Lower lobe of right lung (tissue), 2 donors: ENCODE measurements at regions not wholly inside any gene's neighbourhood (a gene's known extent, or its start where the extent isn't known, plus 50 kb on each side); places are given as distances from the start of the nearest gene placed in this dataset.

ENCODE experiments used
- ATAC-seq, 2 donors: fragments of 200-7000 bp; cut with Tn5 transposase; one replicate each; pipeline ENCODE4 v1.9.1; 2020 to 2022; ENCODE audit warnings: mild to moderate bottlenecking in 2 of 2, moderate library complexity in 2 of 2
- DNase-seq: peaks from one replicate; pipeline ENCODE4 v3.0.0-alpha.2; 2020
- H3K27ac ChIP-seq: fragments of 200-600 bp; one replicate; pipeline ENCODE4 v1.8.0; 2022
- H3K27me3 ChIP-seq: fragments of 200-600 bp; one replicate; pipeline ENCODE4 v1.8.0; 2022; ENCODE audit warnings: low read depth
- H3K36me3 ChIP-seq: fragments of 200-600 bp; one replicate; pipeline ENCODE4 v1.8.0; 2022; ENCODE audit warnings: mild to moderate bottlenecking
- H3K4me1 ChIP-seq: fragments of 200-600 bp; one replicate; pipeline ENCODE4 v1.8.0; 2022
- H3K4me3 ChIP-seq: fragments of 200-600 bp; one replicate; pipeline ENCODE4 v1.8.0; 2022; ENCODE audit warnings: mild to moderate bottlenecking
- H3K9me3 ChIP-seq: fragments of 200-600 bp; one replicate; pipeline ENCODE4 v1.8.0; 2022
- CTCF ChIP-seq: fragments of 200-600 bp; IDR thresholded peaks from one replicate; pipeline ENCODE4 v1.8.0; 2022; ENCODE audit warnings: antibody characterized with exemption, mild to moderate bottlenecking
- intact Hi-C: fragments of 100-400 bp; cut with DNase I; formaldehyde crosslinking; loops from one replicate; pipeline ENCODE4 v1.11.0; 2022
- donor health status: DM: no; HTN: yes; CAD: no; lungs with severe emphysema.

GRCh38 chr16:65988024-65988595 is 378.4 kb upstream of the CDH5 start:
- no peak for DNase-seq
- H3K36me3 ChIP-seq = no peaks in the 10 kb centered on the region
- H3K4me3 ChIP-seq = no peak overlapping the region
- no peak overlapping the region for H3K27ac ChIP-seq
- ATAC-seq = no peak
- H3K27me3 ChIP-seq = no peaks in the 10 kb centered on the region
- intact Hi-C loops = no loop called here
- no peaks in the 10 kb centered on the region for H3K4me1 ChIP-seq
- no peaks in the 10 kb centered on the region for H3K9me3 ChIP-seq
- TF ChIP-seq CTCF = no peak

GRCh38 chr16:65984296-65984695 is 382.2 kb upstream of the CDH5 start:
- no peaks in the 10 kb centered on the region for H3K36me3 ChIP-seq
- no peak for DNase-seq
- no peak for TF ChIP-seq CTCF
- H3K27ac ChIP-seq = no peak overlapping the region
- H3K4me1 ChIP-seq = no peaks in the 10 kb centered on the region
- no peak overlapping the region for H3K4me3 ChIP-seq
- intact Hi-C loops = no loop called here
- no peaks in the 10 kb centered on the region for H3K9me3 ChIP-seq
- ATAC-seq = no peak
- H3K27me3 ChIP-seq = no peaks in the 10 kb centered on the region

GRCh38 chr16:65981057-65981456 is 385.4 kb upstream of the CDH5 start:
- no peaks in the 10 kb centered on the region for H3K4me1 ChIP-seq
- H3K27ac ChIP-seq = no peak overlapping the region
- no peak for TF ChIP-seq CTCF
- H3K36me3 ChIP-seq = no peaks in the 10 kb centered on the region
- ATAC-seq (no peak), DNase-seq (no peak)
- intact Hi-C loops = no loop called here
- H3K4me3 ChIP-seq = no peak overlapping the region
- no peaks in the 10 kb centered on the region for H3K27me3 ChIP-seq
- no peaks in the 10 kb centered on the region for H3K9me3 ChIP-seq

- intact Hi-C loops = no loop called here
Observed at GRCh38 chr16:65975049-65975708, 391.3 kb upstream of the CDH5 start.

GRCh38 chr16:65967376-65967775 is 399.1 kb upstream of the CDH5 start:
- Histone ChIP-seq H3K27me3 (no peaks in the 10 kb centered on the region), H3K4me3 (no peak overlapping the region), H3K9me3 (peaks cover 4% of the 10 kb centered on the region), H3K36me3 (no peaks in the 10 kb centered on the region), H3K27ac (no peak overlapping the region), H3K4me1 (no peaks in the 10 kb centered on the region)
- TF ChIP-seq CTCF = no peak
- intact Hi-C loops = no loop called here
- DNase-seq = no peak
- no peak for ATAC-seq

More at GRCh38 chr16:65975049-65975708, 391.3 kb upstream of the CDH5 start:
- TF ChIP-seq CTCF = no peak
- Histone ChIP-seq H3K4me3 (no peak overlapping the region), H3K27me3 (no peaks in the 10 kb centered on the region), H3K36me3 (no peaks in the 10 kb centered on the region), H3K27ac (no peak overlapping the region), H3K9me3 (peaks cover 4% of the 10 kb centered on the region), H3K4me1 (no peaks in the 10 kb centered on the region)
- no peak for DNase-seq
- ATAC-seq = no peak
